DMS53 treated with DMSO at 0.1 percent for 48 hours (cell line): ENCODE measurements at regions not wholly inside any gene's neighbourhood (a gene's known extent, or its start where the extent isn't known, plus 50 kb on each side); places are given as distances from the start of the nearest gene placed in this dataset.
A peak's percentile ranks its signal among the peaks of the same experiment; 100 is the strongest.

ENCODE experiments used
- DNase-seq: peaks from one replicate; lab custom pipeline; 2025; ENCODE audit not compliant: unreplicated experiment; lab: John Stamatoyannopoulos, UW

- DNase-seq: no peak
Observed at GRCh38 chr9:92186631-92187030, 71.4 kb upstream of the SPTLC1 start.

- no peak for DNase-seq
Observed at GRCh38 chr9:92185681-92186080, 70.5 kb upstream of the SPTLC1 start.

GRCh38 chr9:92185096-92185495, 69.9 kb upstream of the SPTLC1 start:
- no peak for DNase-seq

GRCh38 chr9:92184041-92184564, 68.9 kb upstream of the SPTLC1 start:
- no peak for DNase-seq

GRCh38 chr9:92183449-92183848, 68.2 kb upstream of the SPTLC1 start:
- DNase-seq: no peak

- DNase-seq: no peak
Observed at GRCh38 chr9:92181296-92181695, 66.1 kb upstream of the SPTLC1 start.

- DNase-seq: peak; percentile 66
Observed at GRCh38 chr9:92180669-92181181, 65.5 kb upstream of the SPTLC1 start.

GRCh38 chr9:92180002-92180400, 64.8 kb upstream of the SPTLC1 start:
- DNase-seq: no peak

GRCh38 chr9:92179286-92180001, 64.2 kb upstream of the SPTLC1 start:
- DNase-seq: no peak

- no peak for DNase-seq
Observed at GRCh38 chr9:92177591-92177990, 62.4 kb upstream of the SPTLC1 start.

GRCh38 chr9:92176800-92177185, 61.6 kb upstream of the SPTLC1 start:
- DNase-seq: no peak

GRCh38 chr9:92176068-92176799, 61.0 kb upstream of the SPTLC1 start:
- no peak for DNase-seq

GRCh38 chr9:92175441-92175840, 60.2 kb upstream of the SPTLC1 start:
- no peak for DNase-seq

- DNase-seq: no peak
Observed at GRCh38 chr9:92173318-92173717, 58.1 kb upstream of the SPTLC1 start.

GRCh38 chr9:92171822-92172221, 56.6 kb upstream of the SPTLC1 start:
- no peak for DNase-seq

GRCh38 chr9:92171281-92171680, 56.1 kb upstream of the SPTLC1 start:
- DNase-seq: no peak

- no peak for DNase-seq
Observed at GRCh38 chr9:92170848-92171247, 55.6 kb upstream of the SPTLC1 start.

GRCh38 chr9:92165484-92165883, 50.3 kb upstream of the SPTLC1 start:
- no peak for DNase-seq
